ENCODE measurements at regions not wholly inside any gene's neighbourhood (a gene's known extent, or its start where the extent isn't known, plus 50 kb on each side); places are given as distances from the start of the nearest gene placed in this dataset.

DNA sequence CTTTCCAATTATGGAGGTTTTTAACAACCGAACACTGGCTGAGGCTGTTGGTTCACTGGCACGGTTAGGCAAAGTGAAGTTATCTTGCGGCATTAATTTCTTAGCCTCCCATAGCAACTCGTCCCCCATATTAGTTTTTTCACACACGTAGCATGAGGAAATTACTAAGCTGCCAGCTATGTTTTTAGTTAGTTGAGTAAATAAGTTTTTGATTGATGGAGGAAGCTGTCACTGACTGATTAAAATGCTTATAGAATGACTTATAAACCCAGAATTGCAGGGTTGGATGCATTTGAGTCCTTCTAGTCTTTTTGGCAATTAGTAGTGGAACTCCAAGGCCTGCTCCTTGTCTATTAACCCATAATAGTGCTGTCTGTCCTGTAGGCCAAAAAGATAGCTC lies 97.1 kb downstream of the ALG10 start:
- no peaks in the 10 kb centered on the region for H3K23me2 ChIP-seq (ENCODE audit: insufficient read length, low read depth, low read length, poor library complexity, severe bottlenecking)
- H4K91ac ChIP-seq (ENCODE audit: insufficient read length, low read depth, low read length), result no peak overlapping the region
- H3T11ph ChIP-seq (ENCODE audit: low read length), result no peak overlapping the region
- no peak overlapping the region for H4K8ac ChIP-seq (replicated peaks; ENCODE audit: insufficient read length, low read depth, low read length)
- H3K27ac ChIP-seq (ENCODE audit: insufficient read length, low read depth, low read length), result no peak overlapping the region
- H3K56ac ChIP-seq (ENCODE audit: insufficient read length, low read depth, low read length), result no peak overlapping the region
- no peak for DNase-seq
- no peak overlapping the region for H3K4me2 ChIP-seq (ENCODE audit: insufficient read depth, insufficient read length, low read length)
- no peaks in the 10 kb centered on the region for H3K4me1 ChIP-seq (ENCODE audit: insufficient read depth, low read length)
- no peak overlapping the region for H3K14ac ChIP-seq (ENCODE audit: insufficient read depth, low read length)
- Mint-ChIP-seq H3K27ac (no peak overlapping the region), H3K4me1 (no peaks in the 10 kb centered on the region), H3K27me3 (ENCODE audit: low read depth) (no peaks in the 10 kb centered on the region), H3K36me3 (ENCODE audit: insufficient read depth in 1 of 3, low read depth in 3 of 3) (peaks cover 4 to 10% (median 5%) of the 10 kb centered on the region in 3 experiments; a peak in 6 of 7 replicates), H3K9me3 (peaks cover 86 to 92% of the 10 kb centered on the region in 2 experiments), H3K4me3 (no peak overlapping the region)
- no peak overlapping the region for H2BK20ac ChIP-seq (ENCODE audit: low read depth, low read length, poor library complexity, severe bottlenecking)
- no peak overlapping the region for H2BK12ac ChIP-seq (ENCODE audit: insufficient read length, low read depth, low read length)
- no peak overlapping the region for H3K18ac ChIP-seq (ENCODE audit: insufficient read length, low read depth, low read length)
- H2AK5ac ChIP-seq (ENCODE audit: insufficient read length, low read length), result no peak overlapping the region
- H3K23ac ChIP-seq (ENCODE audit: insufficient read length, low read depth, low read length), result no peak overlapping the region
- H4K5ac ChIP-seq (ENCODE audit: insufficient read length, low read depth, low read length), result no peak overlapping the region
- no peak overlapping the region for H2BK5ac ChIP-seq (ENCODE audit: insufficient read length, low read length)
- no peaks in the 10 kb centered on the region for H3K27me3 ChIP-seq (ENCODE audit: insufficient read depth, low read length)
- no peak overlapping the region for H2BK120ac ChIP-seq (ENCODE audit: low read depth, low read length, poor library complexity, severe bottlenecking)
- no peak overlapping the region for H3K4ac ChIP-seq (ENCODE audit: low read depth, low read length)
- no peaks in the 10 kb centered on the region for H3K79me2 ChIP-seq (ENCODE audit: insufficient read depth, low read length)
- no peak overlapping the region for H2AFZ ChIP-seq (ENCODE audit: low read length)
- TF ChIP-seq CTCF (conservative IDR thresholded peaks at IDR 0.05), result no peak
- no peaks in the 10 kb centered on the region for H4K20me1 ChIP-seq (ENCODE audit: control insufficient read depth, insufficient read depth, insufficient read length)
- H3K9ac ChIP-seq (ENCODE audit: extremely low read depth, insufficient read length, low read length), result no peak overlapping the region
- H3K9me3 ChIP-seq (ENCODE audit: control insufficient read depth, low read depth, low read length), result peaks cover 26% of the 10 kb centered on the region
- no peak overlapping the region for H2BK15ac ChIP-seq (ENCODE audit: low read depth, low read length)
- WGBS (ENCODE audit: extremely low coverage, insufficient read length, low lambda C conversion rate), result no CpG with 5 or more reads among the region's 5 CpGs
- no peaks in the 10 kb centered on the region for H3K79me1 ChIP-seq (ENCODE audit: insufficient read depth, low read depth, low read length, poor library complexity, severe bottlenecking)

Measured in H9 (cell line).